Smooth muscle cell (in vitro differentiated cells): ENCODE measurements at regions not wholly inside any gene's neighbourhood (a gene's known extent, or its start where the extent isn't known, plus 50 kb on each side); places are given as distances from the start of the nearest gene placed in this dataset.
A peak's percentile ranks its signal among the peaks of the same experiment; 100 is the strongest.
"Not testable (repeated sequence)": the region's sequence is repeated elsewhere in the genome, so short reads cannot be mapped to it uniquely, and the experiment has no call there.

Experiments
- DNase-seq: peaks from one replicate; lab custom pipeline; 2025; ENCODE audit not compliant: unreplicated experiment; lab: John Stamatoyannopoulos, UW
- H2AFZ ChIP-seq: fragments of 200-600 bp; sonication (generic); 2 replicates; pipeline ENCODE4 v1.6.0; 2016; ENCODE audit warnings: antibody characterized with exemption, low read depth, mild to moderate bottlenecking
- H3F3A ChIP-seq: fragments of 200-600 bp; sonication (generic); 2 replicates; pipeline ENCODE4 v1.6.0; 2017; ENCODE audit warnings: antibody characterized with exemption, low read depth
- H3K27ac ChIP-seq: fragments of 200-600 bp; sonication (generic); 2 replicates; pipeline ENCODE4 v1.5.1; 2016; ENCODE audit warnings: low read depth, mild to moderate bottlenecking
- H3K27me3 ChIP-seq: fragments of 200-600 bp; sonication (generic); 2 replicates; pipeline ENCODE4 v1.6.1; 2016; ENCODE audit warnings: low read depth, mild to moderate bottlenecking
- H3K36me3 ChIP-seq: fragments of 200-600 bp; sonication (generic); 2 replicates; pipeline ENCODE4 v1.5.1; 2016; ENCODE audit warnings: low read depth
- H3K4me1 ChIP-seq: fragments of 200-600 bp; sonication (generic); 2 replicates; pipeline ENCODE4 v1.5.1; 2016; ENCODE audit warnings: low read depth
- H3K4me2 ChIP-seq: fragments of 200-600 bp; sonication (generic); 2 replicates; pipeline ENCODE4 v1.6.0; 2016; ENCODE audit warnings: mild to moderate bottlenecking
- H3K4me3 ChIP-seq: fragments of 200-600 bp; sonication (generic); 2 replicates; pipeline ENCODE4 v1.5.1; 2016; ENCODE audit warnings: mild to moderate bottlenecking
- H3K79me2 ChIP-seq: fragments of 200-600 bp; sonication (generic); 2 replicates; pipeline ENCODE4 v1.6.0; 2016; ENCODE audit warnings: low read depth, mild to moderate bottlenecking
- H3K9ac ChIP-seq: fragments of 200-600 bp; sonication (generic); 2 replicates; pipeline ENCODE4 v1.6.0; 2016; ENCODE audit warnings: low read depth
- H3K9me3 ChIP-seq: fragments of 200-600 bp; sonication (generic); replicated peaks from 2 replicates; pipeline ENCODE4 v1.5.1; 2016; ENCODE audit warnings: low read depth
- H4K20me1 ChIP-seq: fragments of 200-600 bp; sonication (generic); 2 replicates; pipeline ENCODE4 v1.6.0; 2016; ENCODE audit warnings: low read depth
- WGBS: methylation state at CpG from one replicate; pipeline ENCODE4 v1.1.7; 2016; ENCODE audit warnings: low lambda C conversion rate; 5-methylcytosine and 5-hydroxymethylcytosine counted together
- TF ChIP-seq, protein P1 (sequence below): fragments of 200-600 bp; sonication (generic); IDR thresholded peaks from 2 replicates; pipeline ENCODE4 v1.5.1; 2017; ENCODE audit warnings: borderline replicate concordance, mild to moderate bottlenecking, antibody characterized with exemption; ENCODE audit not compliant: insufficient read depth, poor library complexity, severe bottlenecking

DNA sequence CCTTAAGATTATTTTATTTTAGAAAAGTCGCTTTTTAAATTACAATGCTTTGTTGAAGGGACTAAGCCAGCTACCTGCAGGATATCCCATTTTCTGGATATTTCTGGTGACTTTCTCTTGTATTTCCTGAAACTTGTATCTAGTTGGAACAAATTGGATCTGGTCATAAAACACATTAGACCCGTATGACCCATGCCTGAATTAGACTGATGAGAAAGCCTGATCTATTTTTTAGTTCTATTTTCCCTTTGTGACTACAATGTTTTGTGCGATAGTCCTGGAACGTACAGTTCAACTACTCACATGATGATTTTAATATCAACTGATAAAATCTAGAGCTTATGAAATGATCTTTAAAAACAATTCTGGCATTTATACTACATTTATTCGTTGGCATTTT lies 151.8 kb downstream of the RHOU start:
- Histone ChIP-seq H3K4me3 (no peak overlapping the region), H3K27ac (no peak overlapping the region), H4K20me1 (no peaks in the 10 kb centered on the region), H3K4me2 (no peak overlapping the region), H3K36me3 (no peaks in the 10 kb centered on the region), H3K27me3 (no peaks in the 10 kb centered on the region), H3F3A (peaks cover 6% of the 10 kb centered on the region), H3K4me1 (peaks cover 12% of the 10 kb centered on the region), H3K9me3 (no peaks in the 10 kb centered on the region), H3K79me2 (no peaks in the 10 kb centered on the region), H2AFZ (no peak overlapping the region), H3K9ac (no peak overlapping the region)
- DNase-seq: no peak
- WGBS: 98% methylated on average over 5 of the region's 5 CpGs
- TF ChIP-seq, protein P1, sequence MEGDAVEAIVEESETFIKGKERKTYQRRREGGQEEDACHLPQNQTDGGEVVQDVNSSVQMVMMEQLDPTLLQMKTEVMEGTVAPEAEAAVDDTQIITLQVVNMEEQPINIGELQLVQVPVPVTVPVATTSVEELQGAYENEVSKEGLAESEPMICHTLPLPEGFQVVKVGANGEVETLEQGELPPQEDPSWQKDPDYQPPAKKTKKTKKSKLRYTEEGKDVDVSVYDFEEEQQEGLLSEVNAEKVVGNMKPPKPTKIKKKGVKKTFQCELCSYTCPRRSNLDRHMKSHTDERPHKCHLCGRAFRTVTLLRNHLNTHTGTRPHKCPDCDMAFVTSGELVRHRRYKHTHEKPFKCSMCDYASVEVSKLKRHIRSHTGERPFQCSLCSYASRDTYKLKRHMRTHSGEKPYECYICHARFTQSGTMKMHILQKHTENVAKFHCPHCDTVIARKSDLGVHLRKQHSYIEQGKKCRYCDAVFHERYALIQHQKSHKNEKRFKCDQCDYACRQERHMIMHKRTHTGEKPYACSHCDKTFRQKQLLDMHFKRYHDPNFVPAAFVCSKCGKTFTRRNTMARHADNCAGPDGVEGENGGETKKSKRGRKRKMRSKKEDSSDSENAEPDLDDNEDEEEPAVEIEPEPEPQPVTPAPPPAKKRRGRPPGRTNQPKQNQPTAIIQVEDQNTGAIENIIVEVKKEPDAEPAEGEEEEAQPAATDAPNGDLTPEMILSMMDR: no peak

DNA sequence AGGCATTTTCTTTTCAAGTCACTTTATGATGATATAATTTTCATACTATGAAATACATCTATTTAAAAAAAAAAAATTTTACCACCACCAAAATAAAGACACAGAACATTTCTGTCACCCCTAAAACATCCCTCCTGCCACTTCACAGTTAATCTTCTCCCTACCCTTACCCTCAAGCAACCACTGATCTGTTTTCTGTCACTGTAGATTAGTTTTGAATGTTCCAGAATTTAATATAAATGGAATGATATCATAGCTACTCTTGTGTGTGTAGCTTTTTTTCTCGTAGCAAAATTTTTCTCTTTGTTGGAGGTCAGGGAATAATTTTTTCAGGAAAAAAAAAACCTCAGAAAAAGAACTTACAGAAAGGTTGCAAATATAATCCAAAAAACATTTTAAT lies 152.7 kb downstream of the RHOU start:
- no peak for DNase-seq
- no peaks in the 10 kb centered on the region for H3K9me3 ChIP-seq
- H3K4me1 ChIP-seq: peaks cover 8% of the 10 kb centered on the region
- no peaks in the 10 kb centered on the region for H3K36me3 ChIP-seq
- TF ChIP-seq, protein P1: no peak
- no peak overlapping the region for H2AFZ ChIP-seq
- H3K79me2 ChIP-seq: no peaks in the 10 kb centered on the region
- H3F3A ChIP-seq: peaks cover 6% of the 10 kb centered on the region
- H3K4me3 ChIP-seq: no peak overlapping the region
- H3K4me2 ChIP-seq: no peak overlapping the region
- no peaks in the 10 kb centered on the region for H4K20me1 ChIP-seq
- H3K9ac ChIP-seq: no peak overlapping the region
- no peaks in the 10 kb centered on the region for H3K27me3 ChIP-seq
- no peak overlapping the region for H3K27ac ChIP-seq
- WGBS: 52% methylated on average over 1 of the region's 1 CpG

DNA sequence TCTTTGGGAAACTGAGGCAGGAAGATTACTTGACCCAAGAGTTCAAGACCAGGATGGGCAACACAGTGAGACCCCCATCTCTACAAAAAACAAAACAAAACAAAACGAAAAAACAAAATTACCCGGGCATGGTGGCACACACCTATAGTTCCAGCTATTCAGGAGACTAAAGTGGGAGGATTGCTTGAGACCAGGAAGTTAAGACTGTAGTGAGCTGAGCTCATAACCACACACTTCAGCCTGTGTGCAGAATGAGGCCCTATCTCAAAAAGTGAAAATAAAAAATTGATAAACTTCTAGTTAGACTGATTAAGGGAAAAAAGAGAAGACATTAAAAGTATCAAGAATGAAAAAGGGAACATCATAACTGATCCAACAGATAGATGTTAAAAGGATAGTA lies 154.0 kb downstream of the RHOU start:
- 99% methylated on average over 2 of the region's 2 CpGs for WGBS
- Histone ChIP-seq H3K9ac (no peak overlapping the region), H3K79me2 (no peaks in the 10 kb centered on the region), H3K4me3 (no peak overlapping the region), H3K36me3 (no peaks in the 10 kb centered on the region), H3K4me1 (peaks cover 8% of the 10 kb centered on the region), H3F3A (peaks cover 6% of the 10 kb centered on the region), H3K27me3 (no peaks in the 10 kb centered on the region), H3K9me3 (no peaks in the 10 kb centered on the region), H2AFZ (no peak overlapping the region), H3K4me2 (no peak overlapping the region), H3K27ac (no peak overlapping the region), H4K20me1 (no peaks in the 10 kb centered on the region)
- TF ChIP-seq, protein P1: no peak
- no peak for DNase-seq

DNA sequence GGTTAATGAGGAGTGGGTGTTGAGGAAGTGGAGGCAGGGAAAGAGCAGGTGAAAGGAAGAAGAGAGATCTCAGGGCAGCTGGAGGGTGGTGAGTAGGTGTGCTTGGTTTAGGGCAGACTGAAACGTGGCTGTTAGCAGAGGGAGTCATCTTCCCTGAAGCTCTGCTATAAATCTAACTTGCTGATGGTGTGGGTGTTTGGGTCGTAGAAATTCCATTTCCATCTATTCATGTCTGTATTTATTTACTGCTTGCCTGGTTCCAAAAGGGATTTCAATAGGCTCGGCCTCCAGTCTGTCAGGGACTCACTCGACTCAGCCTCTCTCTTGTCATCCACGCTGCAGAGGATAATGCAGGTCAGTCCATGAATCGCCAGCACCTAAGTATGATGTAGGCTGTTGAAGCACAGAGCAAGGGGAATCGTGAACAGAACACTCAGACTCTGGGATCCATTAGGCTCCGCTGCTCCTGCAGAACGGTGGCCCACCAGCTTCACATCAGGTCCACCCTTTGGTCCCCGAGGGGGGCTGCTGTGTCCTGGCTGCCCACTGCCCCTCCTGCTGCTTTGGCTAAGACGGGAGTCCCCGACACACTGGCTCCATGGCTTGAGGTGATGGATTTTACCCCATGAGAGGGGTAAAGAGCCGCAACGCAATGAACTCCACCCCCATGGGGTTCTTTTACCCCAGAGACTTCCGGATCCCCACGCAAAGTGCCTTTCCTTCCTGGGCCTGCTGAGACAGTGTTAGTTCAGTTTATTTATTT lies 156.2 kb downstream of the RHOU start:
- Histone ChIP-seq H3K27ac (peak overlapping the region; percentile 90), H3K4me1 (peaks cover 8% of the 10 kb centered on the region), H3K79me2 (no peaks in the 10 kb centered on the region), H3K4me2 (peak overlapping the region; percentile 78), H3K9ac (peak overlapping the region; percentile 39), H3K27me3 (no peaks in the 10 kb centered on the region), H3K4me3 (no peak overlapping the region), H4K20me1 (no peaks in the 10 kb centered on the region), H3F3A (peaks cover 6% of the 10 kb centered on the region), H3K9me3 (no peaks in the 10 kb centered on the region), H3K36me3 (no peaks in the 10 kb centered on the region), H2AFZ (no peak overlapping the region)
- WGBS: 57% methylated on average over 16 of the region's 16 CpGs
- TF ChIP-seq, protein P1: no peak
- DNase-seq: no peak

DNA sequence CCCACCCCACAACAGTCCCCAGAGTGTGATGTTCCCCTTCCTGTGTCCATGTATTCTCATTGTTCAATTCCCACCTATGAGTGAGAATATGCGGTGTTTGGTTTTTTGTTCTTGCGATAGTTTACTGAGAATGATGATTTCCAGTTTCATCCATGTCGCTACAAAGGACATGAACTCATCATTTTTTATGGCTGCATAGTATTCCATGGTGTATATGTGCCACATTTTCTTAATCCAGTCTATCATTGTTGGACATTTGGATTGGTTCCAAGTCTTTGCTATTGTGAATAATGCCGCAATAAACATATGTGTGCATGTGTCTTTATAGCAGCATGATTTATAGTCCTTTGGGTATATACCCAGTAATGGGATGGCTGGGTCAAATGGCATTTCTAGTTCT lies 156.9 kb downstream of the RHOU start:
- DNase-seq, H3K27me3 ChIP-seq, H4K20me1 ChIP-seq, H3K27ac ChIP-seq, H3K4me2 ChIP-seq, H3K9ac ChIP-seq, H3F3A ChIP-seq, H3K4me3 ChIP-seq, H3K4me1 ChIP-seq, H3K9me3 ChIP-seq, H2AFZ ChIP-seq, H3K79me2 ChIP-seq, H3K36me3 ChIP-seq: not testable (repeated sequence)
- WGBS: 93% methylated on average over 3 of the region's 4 CpGs
